GM21390 (cell line): ENCODE measurements at regions not wholly inside any gene's neighbourhood (a gene's known extent, or its start where the extent isn't known, plus 50 kb on each side); places are given as distances from the start of the nearest gene placed in this dataset.
"Not testable (repeated sequence)": the region's sequence is repeated elsewhere in the genome, so short reads cannot be mapped to it uniquely, and the experiment has no call there.

ENCODE experiments used
- ATAC-seq: cut with Tn5 transposase; IDR thresholded peaks from one replicate; pipeline ENCODE4 v1.9.1; 2021; ENCODE audit not compliant: unreplicated experiment

DNA sequence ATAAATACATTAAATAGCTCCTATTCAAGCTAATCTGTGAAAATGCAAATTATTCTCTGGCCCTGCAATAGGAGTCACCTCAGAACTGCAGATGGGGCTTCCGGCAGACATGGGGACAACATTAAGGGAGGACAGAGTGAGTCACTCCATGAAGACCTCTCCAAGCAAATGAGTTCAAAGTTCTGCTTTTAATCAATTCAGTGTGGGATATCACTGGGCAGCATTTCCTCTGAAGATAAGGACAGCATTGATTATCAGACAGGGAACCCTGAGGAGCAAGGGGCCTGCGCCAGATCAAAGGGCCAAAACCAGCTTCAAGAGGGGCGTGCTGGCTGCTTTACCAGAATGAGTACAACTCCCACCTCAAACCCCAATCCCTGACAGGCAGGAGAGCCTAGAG, 356.9 kb upstream of the KLHL29 start:
- no peak for ATAC-seq

DNA sequence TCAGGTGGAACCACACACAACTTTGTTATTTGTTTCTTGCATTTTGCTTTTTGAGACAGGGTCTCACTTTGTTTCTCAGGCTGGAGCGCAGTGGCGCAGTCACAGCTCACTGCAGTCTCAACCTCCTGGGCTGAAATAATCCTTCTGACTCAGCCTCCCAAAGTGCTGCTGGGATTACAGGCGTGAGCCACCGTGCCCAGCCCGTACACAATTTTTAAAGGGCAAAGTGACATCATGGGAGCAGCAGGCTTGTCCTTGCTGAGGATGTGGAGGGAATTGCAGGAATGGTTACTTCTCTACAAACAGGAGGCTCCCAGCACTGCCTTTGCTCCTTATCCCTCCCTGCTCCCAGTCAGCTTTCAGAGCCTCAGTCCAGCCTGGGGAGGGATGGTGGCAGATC, 355.9 kb upstream of the KLHL29 start:
- no peak for ATAC-seq

DNA sequence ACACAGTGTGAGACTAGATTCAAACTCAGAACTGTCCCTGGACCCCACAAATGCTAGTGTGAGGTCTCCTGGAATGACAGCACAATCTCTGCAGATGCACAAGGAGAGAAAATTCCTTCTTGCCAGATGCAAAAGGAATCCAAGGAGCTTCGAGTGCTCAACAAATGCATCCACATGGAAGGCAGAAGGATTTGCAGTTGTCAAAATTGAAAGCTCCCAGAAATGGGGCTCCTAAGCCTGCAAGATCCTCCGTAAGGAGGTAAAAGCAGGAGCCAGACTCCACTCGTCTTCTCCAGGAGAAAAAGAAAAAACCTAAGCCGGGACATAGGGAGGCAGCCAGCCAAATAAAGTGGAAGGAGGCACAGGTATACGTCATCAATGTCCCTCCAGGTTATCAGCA, 355.0 kb upstream of the KLHL29 start:
- no peak for ATAC-seq

DNA sequence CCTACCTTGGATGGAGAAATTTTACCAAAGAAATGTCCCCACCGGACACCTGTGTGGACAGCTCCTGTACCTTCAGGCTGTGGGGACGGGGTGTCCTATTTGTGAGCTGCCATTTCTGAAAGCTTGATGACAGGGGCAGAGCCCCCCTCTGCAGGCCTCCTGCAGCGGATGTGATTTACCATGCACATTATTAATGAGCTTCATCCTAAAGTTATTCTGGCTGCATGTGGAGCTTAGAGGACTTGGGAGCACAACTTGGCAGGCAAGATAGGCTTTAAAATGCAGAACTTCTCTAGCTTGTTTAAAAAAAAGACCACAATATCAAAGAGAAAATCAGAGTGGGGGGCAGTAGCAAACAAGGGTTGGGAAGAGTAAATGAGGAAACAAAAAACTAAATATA, 350.0 kb upstream of the KLHL29 start:
- no peak for ATAC-seq

DNA sequence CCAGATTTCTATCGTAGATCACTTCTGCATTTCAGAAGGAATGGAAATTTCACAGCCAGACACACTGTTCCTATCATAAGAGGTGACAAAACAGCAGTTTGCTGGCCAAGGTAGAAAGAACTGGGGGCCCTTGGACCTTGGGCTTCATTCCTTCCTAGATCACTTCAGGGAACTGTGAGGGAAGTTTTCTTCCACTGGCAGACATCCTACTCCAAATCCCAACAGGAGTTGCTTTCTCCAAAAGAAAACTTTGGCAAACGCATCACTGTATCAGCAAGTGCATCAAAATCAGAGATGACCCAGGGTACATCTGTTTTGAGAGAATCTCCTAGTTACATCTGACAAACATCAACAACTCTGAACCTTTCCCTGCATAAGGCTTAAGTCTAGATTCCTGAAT, 348.4 kb upstream of the KLHL29 start:
- no peak for ATAC-seq

- no peak for ATAC-seq
Measured at GRCh38 chr2:23037596-23037995, 347.4 kb upstream of the KLHL29 start.

DNA sequence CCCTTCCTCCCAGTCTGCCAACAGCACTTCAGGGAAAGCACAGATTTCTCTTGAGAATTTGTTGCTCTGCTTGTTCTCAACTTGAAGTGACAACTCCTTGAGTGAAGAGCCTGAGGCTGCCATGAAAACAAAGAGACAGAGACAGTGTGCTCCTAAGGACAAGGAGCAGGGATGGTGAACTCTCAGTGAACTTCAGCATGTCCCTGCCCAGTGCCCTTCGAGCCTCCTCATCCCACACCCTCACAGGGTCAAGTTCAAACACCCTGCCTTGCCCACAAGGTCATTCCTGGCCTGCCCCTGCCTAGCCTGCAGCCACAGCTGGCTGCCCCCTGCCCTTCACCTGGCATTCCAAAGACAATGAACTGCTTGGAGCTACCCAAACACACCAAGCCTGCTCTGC, 343.5 kb upstream of the KLHL29 start:
- no peak for ATAC-seq

- ATAC-seq = no peak
Measured at GRCh38 chr2:23042216-23042906, 342.6 kb upstream of the KLHL29 start.

DNA sequence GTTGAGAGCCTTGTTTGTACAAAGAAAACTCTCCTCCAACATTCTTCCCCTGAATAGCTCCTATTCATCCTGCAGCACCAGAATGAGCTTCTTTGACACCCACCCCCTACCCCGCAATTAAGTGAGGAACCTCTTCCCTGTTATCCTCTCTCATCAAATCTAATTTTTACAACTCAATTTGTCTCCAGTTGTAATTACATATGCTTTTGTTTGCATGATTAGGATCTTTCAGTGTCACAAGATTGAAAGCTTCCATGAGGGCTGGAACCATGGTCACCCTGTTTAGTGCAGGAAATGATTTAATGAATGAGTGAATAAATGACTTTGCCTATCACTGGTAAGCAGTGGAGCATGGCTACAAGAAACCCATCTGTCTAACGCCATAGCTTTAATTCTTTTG, 334.6 kb upstream of the KLHL29 start:
- ATAC-seq = no peak

- no peak for ATAC-seq
Measured at GRCh38 chr2:23053601-23054000, 331.4 kb upstream of the KLHL29 start.

GRCh38 chr2:23055251-23055650, 329.7 kb upstream of the KLHL29 start:
- ATAC-seq = no peak

DNA sequence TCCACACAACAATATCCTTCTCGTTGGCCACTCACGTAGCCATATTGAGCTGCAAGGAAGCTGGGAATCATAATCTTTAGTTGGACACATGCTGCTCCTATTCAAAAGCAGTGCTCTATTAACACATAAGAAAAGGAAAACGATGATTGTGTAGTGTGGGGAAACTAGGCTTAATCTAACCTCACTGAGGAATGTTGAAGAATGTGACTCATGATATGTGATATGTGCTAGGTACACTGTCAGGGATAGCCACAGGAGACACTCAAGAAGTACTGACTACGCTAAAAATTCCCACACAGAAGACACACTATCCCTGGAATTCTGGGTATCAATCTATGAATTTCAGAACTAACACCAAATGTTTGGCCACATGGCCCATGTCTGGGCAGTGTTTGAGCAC, 328.1 kb upstream of the KLHL29 start:
- ATAC-seq = not testable (repeated sequence)

DNA sequence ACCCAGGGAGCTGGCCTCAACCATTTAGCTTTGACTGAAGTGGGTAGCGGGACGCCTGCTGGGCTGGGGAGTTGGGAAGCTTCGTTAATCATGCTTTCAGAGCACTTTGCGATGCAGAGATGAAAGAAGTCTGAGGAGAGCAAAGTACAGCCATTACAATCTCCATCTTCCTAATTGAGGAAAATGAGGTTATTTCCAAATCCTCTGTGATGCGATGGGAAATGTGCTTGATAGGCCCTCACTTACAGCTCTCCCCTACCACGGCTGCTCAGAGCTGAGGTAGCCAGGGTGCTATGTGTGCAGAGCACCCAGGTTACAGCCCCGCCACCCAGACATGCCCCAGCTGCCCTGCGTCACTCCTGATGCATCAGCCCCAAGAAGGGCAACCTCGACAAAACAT, 326.5 kb upstream of the KLHL29 start:
- ATAC-seq = no peak

GRCh38 chr2:23065210-23065609, 319.8 kb upstream of the KLHL29 start:
- no peak for ATAC-seq

GRCh38 chr2:23065936-23066335, 319.0 kb upstream of the KLHL29 start:
- ATAC-seq = no peak

- no peak for ATAC-seq
Measured at GRCh38 chr2:23066686-23067085, 318.3 kb upstream of the KLHL29 start.

- ATAC-seq = no peak
Measured at GRCh38 chr2:23069156-23069555, 315.8 kb upstream of the KLHL29 start.

GRCh38 chr2:23069923-23070322, 315.1 kb upstream of the KLHL29 start:
- ATAC-seq = no peak

DNA sequence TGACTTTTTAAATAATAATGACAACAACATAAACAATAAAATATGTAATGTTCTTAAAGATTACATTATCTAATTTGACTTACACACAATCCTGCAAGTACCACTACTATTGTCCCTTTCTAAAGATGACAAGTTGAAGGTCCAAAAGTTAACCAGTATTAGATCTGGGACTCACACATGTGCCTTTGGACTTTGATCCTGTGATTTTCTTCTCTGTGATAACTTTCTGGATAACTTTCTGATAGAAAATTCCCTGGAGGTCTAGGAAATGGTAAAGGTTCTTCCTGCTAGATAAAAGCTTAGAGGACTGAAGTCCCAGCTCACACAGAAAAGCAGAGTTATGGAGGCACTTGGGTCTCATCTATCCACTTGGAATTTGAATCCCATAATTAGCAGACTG, 311.9 kb upstream of the KLHL29 start:
- no peak for ATAC-seq

- no peak for ATAC-seq
Measured at GRCh38 chr2:23073671-23074070, 311.3 kb upstream of the KLHL29 start.

DNA sequence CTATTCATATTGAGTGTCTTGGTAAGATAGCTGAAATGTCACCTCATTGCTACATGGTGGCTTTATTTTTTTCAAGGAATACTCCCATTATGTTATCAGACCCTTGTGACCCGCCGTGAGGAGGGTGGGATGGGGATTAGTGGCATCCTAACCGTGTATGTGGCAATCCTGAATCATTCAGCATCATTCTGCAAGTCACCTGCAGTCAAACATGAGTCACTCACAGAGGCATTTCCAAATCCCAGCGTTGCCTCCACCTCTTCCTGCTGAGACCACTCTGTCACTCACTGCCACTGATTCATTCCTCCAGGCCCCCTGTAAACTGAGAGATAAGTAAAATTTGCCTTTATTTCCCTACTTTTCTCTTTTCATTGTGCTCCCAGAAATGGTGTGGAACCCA, 307.4 kb upstream of the KLHL29 start:
- ATAC-seq = no peak

DNA sequence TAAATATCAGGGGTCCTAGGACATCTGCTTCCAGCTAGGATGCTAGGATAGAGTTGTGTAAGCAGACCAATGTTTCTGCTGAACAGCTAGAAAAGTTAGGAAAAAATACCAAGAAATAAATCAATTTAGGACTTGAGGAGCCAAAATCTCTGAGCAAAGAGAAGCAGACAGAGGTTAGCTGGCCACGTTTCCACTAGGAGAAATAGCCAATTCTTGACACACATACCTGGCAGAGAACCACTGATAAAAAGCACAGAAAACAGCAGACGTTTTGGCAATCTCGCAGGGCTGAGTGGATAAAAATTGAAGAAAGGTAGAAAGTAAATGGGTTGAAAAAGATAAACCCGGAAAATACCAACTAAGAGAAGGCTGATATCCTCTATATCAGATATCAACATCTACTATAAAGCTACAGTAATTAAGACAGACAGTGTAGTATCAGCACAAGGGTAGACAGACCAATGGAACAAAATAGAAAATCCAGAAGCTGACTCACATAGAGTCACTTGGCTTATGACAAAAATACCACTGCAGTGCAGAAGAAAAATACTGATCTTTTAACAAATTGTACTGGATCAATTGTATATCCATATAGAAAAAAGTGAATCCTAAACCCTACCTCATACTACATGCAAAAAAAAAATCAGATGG, 306.1 kb upstream of the KLHL29 start:
- ATAC-seq = no peak

- ATAC-seq = no peak
Measured at GRCh38 chr2:23083966-23084365, 301.0 kb upstream of the KLHL29 start.
